K562 (cell line): ENCODE measurements at regions not wholly inside any gene's neighbourhood (a gene's known extent, or its start where the extent isn't known, plus 50 kb on each side); places are given as distances from the start of the nearest gene placed in this dataset.

Experiments used
- ATAC-seq: fragments of 200-7000 bp; cut with Tn5 transposase; 3 replicates; pipeline ENCODE4 v1.9.1; 2020; ENCODE audit warnings: moderate library complexity
- BruUV-seq: library from RNA; stranded (reverse); fragments of 400-500 nt; replicated peaks from 2 replicates; lab custom pipeline; 2021; lab: Mats Ljungman, UMichigan
- CTCF ChIA-PET: fragments of 300-600 bp; formaldehyde crosslinking; extraction: SDS; loops from one replicate; lab custom pipeline; 2021; ENCODE audit warnings: low intra/inter-chr PET ratio; lab: Yijun Ruan, JAX
- POLR2A ChIA-PET: fragments of 300-600, 350-650 bp; sonication (Branson Sonifier 250); formaldehyde crosslinking; extraction: SDS; loops from one replicate; lab custom pipeline; 2021; ENCODE audit warnings: antibody characterized with exemption, inconsistent platforms; lab: Yijun Ruan, JAX
- DNase-seq, 4 experiments: peaks; one replicate each; pipeline versions ENCODE4 v3.0.0 to v3.0.0-alpha.2; 2011 to 2018; ENCODE audit warnings: low spot score in 3 of 4, mixed read lengths in 3 of 4; ENCODE audit errors: extremely low read depth in 1 of 4
- FAIRE-seq: peaks from 2 replicates; lab custom pipeline; 2011; peaks lifted over from hg19 to GRCh38; lab: Jason Lieb, UNC
- H2AFZ ChIP-seq: 2 replicates; pipeline ENCODE4 v1.6.0; 2011; ENCODE audit warnings: low read depth, low read length, control low read depth, inconsistent platforms
- H3K27ac ChIP-seq: fragments of 200-600 bp; 3 replicates; pipeline ENCODE4 v1.8.0; 2011; ENCODE audit warnings: low read depth, mild to moderate bottlenecking, control low read depth, inconsistent platforms, low read length, moderate library complexity, mixed read lengths; ENCODE audit errors: extremely low read depth
- H3K27me3 ChIP-seq, 2 experiments: fragments of 300-600 bp in 1 of 2; 2 replicates in 1 of 2; 3 replicates in 1 of 2; pipeline versions ENCODE4 v1.6.0 to v1.8.0; 2011; ENCODE audit warnings: inconsistent platforms in 2 of 2, low read length in 2 of 2, mild to moderate bottlenecking in 1 of 2, mixed read lengths in 1 of 2, moderate library complexity in 1 of 2; ENCODE audit not compliant: control insufficient read depth in 2 of 2, insufficient read depth in 2 of 2
- H3K36me3 ChIP-seq: fragments of 300-600 bp; 3 replicates; pipeline ENCODE4 v1.8.0; 2011; ENCODE audit warnings: mild to moderate bottlenecking, low read length, inconsistent platforms; ENCODE audit not compliant: control insufficient read depth, insufficient read depth
- H3K4me1 ChIP-seq, 2 experiments: fragments of 200-600 bp in 1 of 2; replicated peaks in 1 of 2; 2 replicates in 1 of 2; 3 replicates in 1 of 2; pipeline versions ENCODE4 v1.5.1 to v1.8.0; 2011; ENCODE audit warnings: inconsistent platforms in 2 of 2, low read length in 2 of 2, mild to moderate bottlenecking in 1 of 2, mixed read lengths in 1 of 2, moderate library complexity in 1 of 2; ENCODE audit not compliant: control insufficient read depth in 2 of 2, insufficient read depth in 2 of 2
- H3K4me2 ChIP-seq: 2 replicates; pipeline ENCODE4 v1.6.1; 2011; ENCODE audit warnings: low read length, control low read depth, inconsistent platforms, mixed read lengths; ENCODE audit not compliant: insufficient read depth
- H3K4me3 ChIP-seq: fragments of 200-600 bp; sonication (generic), shearing (Covaris generic); 2 replicates; pipeline ENCODE4 v1.5.1; 2016; ENCODE audit warnings: control low read depth, inconsistent platforms
- H3K79me2 ChIP-seq: fragments of 200-600 bp; 3 replicates; pipeline ENCODE4 v1.8.0; 2011; ENCODE audit warnings: low read length, inconsistent platforms; ENCODE audit not compliant: control insufficient read depth, insufficient read depth
- H3K9ac ChIP-seq, 2 experiments: 2 replicates each; pipeline versions ENCODE4 v1.6.0 to v1.6.1; 2011; ENCODE audit warnings: low read depth in 2 of 2, low read length in 2 of 2, control low read depth in 1 of 2, inconsistent platforms in 1 of 2, mild to moderate bottlenecking in 1 of 2, mixed read lengths in 1 of 2; ENCODE audit not compliant: insufficient read depth in 1 of 2
- H3K9me1 ChIP-seq: one replicate; pipeline ENCODE4 v1.6.0; 2011; ENCODE audit warnings: inconsistent platforms, mild to moderate bottlenecking, low read length, moderate library complexity; ENCODE audit not compliant: control insufficient read depth, insufficient read depth
- H3K9me3 ChIP-seq: replicated peaks from 2 replicates; pipeline ENCODE4 v1.5.1; 2011; ENCODE audit warnings: low read depth, low read length, inconsistent platforms; ENCODE audit not compliant: control insufficient read depth, insufficient read depth
- H4K20me1 ChIP-seq: replicated peaks from 2 replicates; pipeline ENCODE4 v1.6.1; 2011; ENCODE audit warnings: low read length, inconsistent platforms, mixed read lengths; ENCODE audit not compliant: control insufficient read depth, insufficient read depth
- FIP1L1 ChIP-seq: fragments of 200-400 bp; formaldehyde crosslinking; IDR thresholded peaks from 2 replicates; pipeline ENCODE4 v1.6.1; 2018; ENCODE audit warnings: mild to moderate bottlenecking, low read depth, low read length; ENCODE audit not compliant: poor library complexity, severe bottlenecking
- FOSL1 ChIP-seq: fragments of 200-800 bp; sonication (Bioruptor generic); conservative IDR thresholded peaks from 2 replicates; pipeline ENCODE4 v1.6.1; 2016; ENCODE audit warnings: missing genetic modification characterization, missing compliant biosample characterization
- FOXJ3 ChIP-seq: sonication (generic); formaldehyde crosslinking; IDR thresholded peaks from 2 replicates; pipeline ENCODE4 v1.4.0; 2020; ENCODE audit warnings: mild to moderate bottlenecking, missing genetic modification reagents
- HSF4 ChIP-seq: fragments of 250-450 bp; sonication (Bioruptor Pico); IDR thresholded peaks from 2 replicates; pipeline ENCODE4 v2.1.2; 2022; ENCODE audit warnings: mild to moderate bottlenecking, moderate library complexity, borderline replicate concordance
- ILK ChIP-seq: fragments of 450-650 bp; IDR thresholded peaks from 2 replicates; pipeline ENCODE4 v1.6.1; 2016; ENCODE audit warnings: missing genetic modification characterization, low read depth, mild to moderate bottlenecking, missing compliant biosample characterization, moderate library complexity, borderline replicate concordance
- NCOA1 ChIP-seq: fragments of 450-650 bp; IDR thresholded peaks from 2 replicates; pipeline ENCODE4 v1.6.1; 2016; ENCODE audit warnings: low read depth
- RHOXF2B ChIP-seq: fragments of 250-450 bp; sonication (Bioruptor Pico); conservative IDR thresholded peaks from 2 replicates; pipeline ENCODE4 v1.5.1; 2021
- SP1 ChIP-seq: sonication (generic); formaldehyde crosslinking; IDR thresholded peaks from 2 replicates; pipeline ENCODE4 v1.8.1; 2022; ENCODE audit warnings: mild to moderate bottlenecking, missing genetic modification reagents
- TCFL5 ChIP-seq: fragments of 250-450 bp; sonication (Bioruptor Pico); conservative IDR thresholded peaks from 2 replicates; pipeline ENCODE4 v1.6.1; 2021; ENCODE audit warnings: mild to moderate bottlenecking, moderate library complexity, matching md5 sums
- ZNF121 ChIP-seq: sonication (generic); formaldehyde crosslinking; conservative IDR thresholded peaks from 2 replicates; pipeline ENCODE4 v1.8.0; 2022; ENCODE audit warnings: missing genetic modification reagents
- ZNF561 ChIP-seq: fragments of 450-650 bp; formaldehyde crosslinking; conservative IDR thresholded peaks from 2 replicates; pipeline ENCODE4 v1.4.0; 2020; ENCODE audit warnings: mild to moderate bottlenecking, moderate library complexity
- ZNF75A ChIP-seq: fragments of 450-650 bp; formaldehyde crosslinking; IDR thresholded peaks from 2 replicates; pipeline ENCODE4 v1.4.0; 2020; ENCODE audit warnings: mild to moderate bottlenecking
- ZNF764 ChIP-seq: fragments of 250-450 bp; sonication (Bioruptor Pico); IDR thresholded peaks from 2 replicates; pipeline ENCODE4 v1.4.0; 2020; ENCODE audit warnings: low read depth, mild to moderate bottlenecking, moderate library complexity
- WGBS: fragments of 100-300 bp; shearing (Covaris generic); methylation state at CpG from one replicate; pipeline ENCODE4 v1.1.6; 2016; ENCODE audit warnings: low coverage, mixed read lengths; ENCODE audit not compliant: insufficient coverage; ENCODE audit errors: missing lambda C conversion rate; 5-methylcytosine and 5-hydroxymethylcytosine counted together
- in situ Hi-C: fragments of 300-500 bp; cut with MboI; formaldehyde crosslinking; loops from 4 replicates; pipeline ENCODE4 v1.15.0; 2018; ENCODE audit warnings: inconsistent platforms, mixed read lengths
- intact Hi-C: fragments of 100-400 bp; cut with micrococcal nuclease; formaldehyde crosslinking; loops from 2 replicates; pipeline ENCODE4 v1.14.2; 2022
- TF ChIP-seq, protein P1 (sequence below): fragments of 450-650 bp; formaldehyde crosslinking; IDR thresholded peaks from 2 replicates; pipeline ENCODE4 v1.4.0; 2020; ENCODE audit warnings: mild to moderate bottlenecking, mixed read lengths
- TF ChIP-seq, protein P2 (sequence below): fragments of 450-650 bp; formaldehyde crosslinking; IDR thresholded peaks from 2 replicates; pipeline ENCODE4 v1.4.0; 2020; ENCODE audit warnings: mild to moderate bottlenecking, moderate library complexity
- TF ChIP-seq, protein P3 (sequence below): sonication (generic); formaldehyde crosslinking; IDR thresholded peaks from 2 replicates; pipeline ENCODE4 v1.8.0; 2022; ENCODE audit warnings: missing genetic modification reagents, mild to moderate bottlenecking, borderline replicate concordance
- TF ChIP-seq, protein P4 (sequence below): IDR thresholded peaks from 3 replicates; pipeline ENCODE4 v1.6.1; 2011; ENCODE audit warnings: borderline replicate concordance, mild to moderate bottlenecking, moderate library complexity; ENCODE audit not compliant: insufficient read length; ENCODE audit errors: extremely low read depth

DNA sequence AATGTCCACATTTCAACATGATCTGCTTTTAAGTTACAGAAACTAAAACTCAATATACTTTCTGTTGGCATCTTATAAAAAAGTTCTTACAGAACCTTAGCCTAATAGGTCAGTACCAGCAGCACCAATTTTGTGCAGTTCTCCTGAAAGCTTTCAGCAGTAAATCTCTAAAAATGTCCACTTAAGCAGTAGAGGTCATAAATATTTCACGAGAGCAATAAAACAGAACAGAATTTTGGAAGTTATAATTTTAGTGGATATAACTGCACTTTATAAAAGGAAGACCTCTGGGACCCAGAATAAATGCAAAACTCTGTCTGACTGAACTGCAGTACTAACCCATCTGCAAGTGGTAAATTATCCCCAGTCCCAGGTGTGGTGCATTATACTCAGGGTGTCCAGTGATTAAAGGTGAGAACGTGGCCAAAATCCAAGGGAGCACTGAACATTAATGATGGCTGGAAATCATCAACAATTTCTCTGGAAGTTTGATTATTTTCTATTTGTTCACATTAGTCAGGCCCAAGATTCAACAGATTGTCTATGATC, 172.6 kb upstream of the RSPO3 start:
- Histone ChIP-seq H2AFZ (no peak overlapping the region), H3K9me3 (no peaks in the 10 kb centered on the region), H3K9me1 (no peaks in the 10 kb centered on the region), H3K27ac (no peak overlapping the region), H4K20me1 (no peaks in the 10 kb centered on the region), H3K4me2 (no peak overlapping the region), H3K36me3 (no peaks in the 10 kb centered on the region), H3K4me1 (no peaks in the 10 kb centered on the region), H3K4me3 (no peak overlapping the region), H3K79me2 (no peaks in the 10 kb centered on the region), H3K9ac (no peak overlapping the region), H3K27me3 (no peaks in the 10 kb centered on the region)
- ChIA-PET POLR2A (no interaction called here), CTCF (no interaction called here)
- no TSS peak for BruUV-seq
- in situ Hi-C loops, result no loop called here
- intact Hi-C loops, result no loop called here
- WGBS, result 2% methylated on average over 2 of the region's 2 CpGs
- DNase-seq (no peak), ATAC-seq (no peak), FAIRE-seq (no peak)
- TF ChIP-seq TCFL5 (CRISPR knock-in tag) (no peak), NCOA1 (no peak), ILK (no peak), SP1 (CRISPR knock-in tag) (no peak), FIP1L1 (no peak), HSF4 (no peak), FOXJ3 (CRISPR knock-in tag) (no peak), ZNF764 (CRISPR knock-in tag) (no peak), ZNF75A (CRISPR knock-in tag) (no peak), ZNF121 (no peak), FOSL1 (tag) (no peak), ZNF561 (no peak), RHOXF2B (CRISPR knock-in tag) (no peak)
- TF ChIP-seq, protein P1, sequence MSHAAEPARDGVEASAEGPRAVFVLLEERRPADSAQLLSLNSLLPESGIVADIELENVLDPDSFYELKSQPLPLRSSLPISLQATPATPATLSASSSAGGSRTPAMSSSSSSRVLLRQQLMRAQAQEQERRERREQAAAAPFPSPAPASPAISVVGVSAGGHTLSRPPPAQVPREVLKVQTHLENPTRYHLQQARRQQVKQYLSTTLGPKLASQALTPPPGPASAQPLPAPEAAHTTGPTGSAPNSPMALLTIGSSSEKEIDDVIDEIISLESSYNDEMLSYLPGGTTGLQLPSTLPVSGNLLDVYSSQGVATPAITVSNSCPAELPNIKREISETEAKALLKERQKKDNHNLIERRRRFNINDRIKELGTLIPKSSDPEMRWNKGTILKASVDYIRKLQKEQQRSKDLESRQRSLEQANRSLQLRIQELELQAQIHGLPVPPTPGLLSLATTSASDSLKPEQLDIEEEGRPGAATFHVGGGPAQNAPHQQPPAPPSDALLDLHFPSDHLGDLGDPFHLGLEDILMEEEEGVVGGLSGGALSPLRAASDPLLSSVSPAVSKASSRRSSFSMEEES (CRISPR knock-in tag), result no peak
- TF ChIP-seq, protein P2, sequence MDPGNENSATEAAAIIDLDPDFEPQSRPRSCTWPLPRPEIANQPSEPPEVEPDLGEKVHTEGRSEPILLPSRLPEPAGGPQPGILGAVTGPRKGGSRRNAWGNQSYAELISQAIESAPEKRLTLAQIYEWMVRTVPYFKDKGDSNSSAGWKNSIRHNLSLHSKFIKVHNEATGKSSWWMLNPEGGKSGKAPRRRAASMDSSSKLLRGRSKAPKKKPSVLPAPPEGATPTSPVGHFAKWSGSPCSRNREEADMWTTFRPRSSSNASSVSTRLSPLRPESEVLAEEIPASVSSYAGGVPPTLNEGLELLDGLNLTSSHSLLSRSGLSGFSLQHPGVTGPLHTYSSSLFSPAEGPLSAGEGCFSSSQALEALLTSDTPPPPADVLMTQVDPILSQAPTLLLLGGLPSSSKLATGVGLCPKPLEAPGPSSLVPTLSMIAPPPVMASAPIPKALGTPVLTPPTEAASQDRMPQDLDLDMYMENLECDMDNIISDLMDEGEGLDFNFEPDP (CRISPR knock-in tag), result no peak
- TF ChIP-seq, protein P3, sequence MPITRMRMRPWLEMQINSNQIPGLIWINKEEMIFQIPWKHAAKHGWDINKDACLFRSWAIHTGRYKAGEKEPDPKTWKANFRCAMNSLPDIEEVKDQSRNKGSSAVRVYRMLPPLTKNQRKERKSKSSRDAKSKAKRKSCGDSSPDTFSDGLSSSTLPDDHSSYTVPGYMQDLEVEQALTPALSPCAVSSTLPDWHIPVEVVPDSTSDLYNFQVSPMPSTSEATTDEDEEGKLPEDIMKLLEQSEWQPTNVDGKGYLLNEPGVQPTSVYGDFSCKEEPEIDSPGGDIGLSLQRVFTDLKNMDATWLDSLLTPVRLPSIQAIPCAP, result no peak
- TF ChIP-seq, protein P4, sequence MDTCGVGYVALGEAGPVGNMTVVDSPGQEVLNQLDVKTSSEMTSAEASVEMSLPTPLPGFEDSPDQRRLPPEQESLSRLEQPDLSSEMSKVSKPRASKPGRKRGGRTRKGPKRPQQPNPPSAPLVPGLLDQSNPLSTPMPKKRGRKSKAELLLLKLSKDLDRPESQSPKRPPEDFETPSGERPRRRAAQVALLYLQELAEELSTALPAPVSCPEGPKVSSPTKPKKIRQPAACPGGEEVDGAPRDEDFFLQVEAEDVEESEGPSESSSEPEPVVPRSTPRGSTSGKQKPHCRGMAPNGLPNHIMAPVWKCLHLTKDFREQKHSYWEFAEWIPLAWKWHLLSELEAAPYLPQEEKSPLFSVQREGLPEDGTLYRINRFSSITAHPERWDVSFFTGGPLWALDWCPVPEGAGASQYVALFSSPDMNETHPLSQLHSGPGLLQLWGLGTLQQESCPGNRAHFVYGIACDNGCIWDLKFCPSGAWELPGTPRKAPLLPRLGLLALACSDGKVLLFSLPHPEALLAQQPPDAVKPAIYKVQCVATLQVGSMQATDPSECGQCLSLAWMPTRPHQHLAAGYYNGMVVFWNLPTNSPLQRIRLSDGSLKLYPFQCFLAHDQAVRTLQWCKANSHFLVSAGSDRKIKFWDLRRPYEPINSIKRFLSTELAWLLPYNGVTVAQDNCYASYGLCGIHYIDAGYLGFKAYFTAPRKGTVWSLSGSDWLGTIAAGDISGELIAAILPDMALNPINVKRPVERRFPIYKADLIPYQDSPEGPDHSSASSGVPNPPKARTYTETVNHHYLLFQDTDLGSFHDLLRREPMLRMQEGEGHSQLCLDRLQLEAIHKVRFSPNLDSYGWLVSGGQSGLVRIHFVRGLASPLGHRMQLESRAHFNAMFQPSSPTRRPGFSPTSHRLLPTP, result no peak
